Inflammatory macrophage treated with lipopolysaccharide for 4 hours (primary cell): ENCODE measurements at regions not wholly inside any gene's neighbourhood (a gene's known extent, or its start where the extent isn't known, plus 50 kb on each side); places are given as distances from the start of the nearest gene placed in this dataset.

Experiments used
- DNase-seq: peaks from one replicate; pipeline ENCODE4 v3.0.0-alpha.2; 2020

DNA sequence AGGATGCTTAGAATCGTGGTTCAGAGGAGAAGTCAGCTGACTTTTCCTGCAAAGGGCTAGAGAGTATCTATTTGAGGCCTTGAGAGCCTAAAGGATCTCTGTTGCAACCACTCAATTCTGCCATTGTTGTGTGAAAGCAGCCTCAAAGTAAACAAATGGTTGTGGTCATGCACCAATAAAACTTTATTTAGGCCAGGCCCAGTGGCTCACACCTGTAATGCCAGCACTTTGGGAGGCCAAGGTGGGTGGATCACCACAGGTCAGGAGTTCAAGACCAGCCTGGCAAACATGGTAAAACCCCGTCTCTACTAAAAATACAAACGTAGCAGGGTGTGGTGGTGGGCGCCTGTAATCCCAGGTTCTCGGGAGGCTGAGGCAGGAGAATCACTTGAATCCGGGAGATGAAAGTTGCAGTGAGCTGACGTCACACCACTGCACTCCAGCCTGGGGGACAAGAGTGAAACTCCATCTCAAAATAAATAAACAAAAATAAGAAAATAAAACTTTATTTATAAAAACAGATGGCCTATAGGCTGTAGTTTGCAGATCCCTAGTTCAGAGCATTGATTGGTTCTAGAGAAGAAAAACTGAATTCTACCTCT lies 135.9 kb upstream of the KLF4 start:
- DNase-seq, result no peak

- DNase-seq, result no peak
Observed at GRCh38 chr9:107624234-107624948, 134.8 kb upstream of the KLF4 start.

- no peak for DNase-seq
Observed at GRCh38 chr9:107621436-107621835, 131.9 kb upstream of the KLF4 start.

DNA sequence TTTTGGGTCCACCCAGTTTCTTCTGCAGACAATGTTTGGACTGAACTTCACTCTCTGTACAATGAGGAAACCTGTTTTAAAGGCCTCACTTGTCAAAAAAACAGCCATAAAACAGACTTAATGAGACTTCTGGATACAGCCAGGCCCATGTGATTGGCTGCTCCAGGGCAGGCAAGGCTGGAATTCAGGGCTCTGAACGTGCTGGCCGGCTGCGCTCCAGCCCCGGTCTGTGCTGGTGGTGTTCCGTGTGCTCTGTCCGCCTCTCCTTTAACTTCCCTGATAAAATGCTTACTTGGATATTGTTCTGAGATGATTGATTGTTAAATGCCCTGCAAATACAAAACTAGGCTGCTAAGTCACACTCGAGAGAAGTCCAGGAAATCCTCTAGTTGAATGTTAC lies 131.2 kb upstream of the KLF4 start:
- no peak for DNase-seq

GRCh38 chr9:107620236-107620635 lies 130.7 kb upstream of the KLF4 start:
- DNase-seq, result no peak

GRCh38 chr9:107615321-107615720 lies 125.8 kb upstream of the KLF4 start:
- DNase-seq, result peak; percentile 89

- no peak for DNase-seq
Observed at GRCh38 chr9:107614765-107615164, 125.2 kb upstream of the KLF4 start.

- DNase-seq, result no peak
Observed at GRCh38 chr9:107613321-107613720, 123.8 kb upstream of the KLF4 start.

- DNase-seq, result peak; percentile 88
Observed at GRCh38 chr9:107612136-107612535, 122.6 kb upstream of the KLF4 start.

- DNase-seq, result no peak
Observed at GRCh38 chr9:107609547-107609946, 120.0 kb upstream of the KLF4 start.

- no peak for DNase-seq
Observed at GRCh38 chr9:107606149-107606790, 116.7 kb upstream of the KLF4 start.

DNA sequence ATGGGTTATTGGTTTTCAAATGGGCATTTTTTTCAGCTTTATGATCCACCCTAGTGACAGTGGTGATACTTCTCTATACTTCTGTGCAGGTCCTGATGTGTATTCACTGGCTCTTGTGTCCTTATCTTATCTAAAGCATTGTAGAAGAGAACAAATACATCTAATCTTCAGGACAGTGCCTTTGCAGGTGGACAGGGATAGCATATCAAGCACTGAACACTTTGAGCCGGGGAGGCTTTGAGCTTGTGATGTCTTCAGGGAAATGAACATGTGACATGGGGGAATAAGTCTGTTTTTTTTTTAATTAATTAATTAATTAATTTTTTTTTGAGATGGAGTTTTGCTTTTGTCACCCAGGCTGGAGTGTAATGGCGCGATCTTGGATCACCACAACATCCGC lies 115.5 kb upstream of the KLF4 start:
- no peak for DNase-seq

DNA sequence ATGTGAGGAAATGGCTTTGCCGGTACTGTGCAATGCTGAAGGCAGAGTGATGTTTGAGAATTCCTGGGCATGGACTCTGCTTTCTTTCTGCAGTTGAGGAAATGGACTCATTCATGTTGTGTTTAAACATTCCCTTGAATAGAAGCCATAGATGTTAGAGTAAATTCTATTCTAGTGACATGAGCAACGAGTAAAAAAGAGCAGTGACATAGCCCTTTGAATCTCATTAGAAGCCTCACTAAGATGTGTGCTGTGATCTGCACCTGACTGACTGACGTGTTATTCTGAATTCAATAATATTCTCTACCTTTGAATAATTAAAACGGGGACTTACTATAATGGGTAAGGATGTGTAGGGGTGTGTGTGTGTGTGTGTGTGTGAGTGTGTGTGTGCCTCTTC lies 113.7 kb upstream of the KLF4 start:
- DNase-seq, result no peak

GRCh38 chr9:107600060-107600573 lies 110.5 kb upstream of the KLF4 start:
- no peak for DNase-seq

DNA sequence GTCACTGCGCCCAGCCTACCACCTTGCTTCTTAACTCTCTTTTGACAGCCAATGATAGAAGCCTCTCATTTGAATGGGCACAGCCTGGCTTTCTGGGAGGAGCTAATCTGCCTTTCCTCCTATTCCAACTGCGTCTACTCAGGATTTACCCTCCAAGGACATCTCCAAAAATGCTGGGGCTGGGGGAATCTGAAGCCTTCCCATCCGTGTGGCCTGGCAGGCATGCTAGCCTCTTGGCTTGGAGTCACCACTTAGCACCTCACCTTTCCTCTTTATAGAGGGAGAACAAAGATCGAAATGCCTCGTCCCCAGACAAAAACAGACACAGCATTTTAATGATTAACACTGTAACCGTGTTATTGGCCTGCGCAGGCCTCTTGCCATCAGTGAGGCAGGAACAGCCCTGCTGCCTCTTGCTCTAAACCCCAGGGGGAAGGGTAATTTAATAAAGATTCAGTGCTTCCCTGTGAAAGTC lies 108.2 kb upstream of the KLF4 start:
- DNase-seq, result no peak

GRCh38 chr9:107594908-107595530 lies 105.5 kb upstream of the KLF4 start:
- DNase-seq, result peak; percentile 20

DNA sequence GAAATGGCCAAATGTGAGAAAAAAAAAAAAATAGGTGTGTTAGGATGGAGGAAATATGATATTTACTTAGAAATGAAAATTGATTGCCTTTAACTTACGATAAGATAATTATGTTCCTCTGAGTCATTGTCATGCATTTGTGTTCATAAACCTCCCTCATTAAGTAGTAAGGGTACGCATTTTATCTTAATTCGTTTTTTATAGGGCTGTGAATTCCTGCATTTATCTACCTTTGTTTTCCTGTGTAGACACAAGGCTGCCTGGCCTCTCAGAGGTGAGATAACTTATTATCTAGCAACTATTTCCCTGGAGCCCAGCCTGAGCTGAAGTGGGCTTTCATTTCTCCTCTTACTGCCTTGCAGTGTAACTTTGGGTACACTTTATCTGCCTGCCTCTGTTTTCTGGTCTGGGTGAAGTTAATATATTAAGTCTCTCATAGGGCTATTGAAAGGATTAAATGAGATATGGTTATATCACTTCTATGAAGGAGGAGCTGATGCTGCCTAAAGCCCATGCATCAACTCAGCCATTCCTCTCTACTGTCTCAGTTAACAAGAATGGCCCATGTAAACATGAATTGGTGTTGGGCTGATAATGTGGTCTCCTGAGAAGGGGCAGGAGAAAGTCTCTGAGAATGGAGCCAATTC lies 103.8 kb upstream of the KLF4 start:
- no peak for DNase-seq

DNA sequence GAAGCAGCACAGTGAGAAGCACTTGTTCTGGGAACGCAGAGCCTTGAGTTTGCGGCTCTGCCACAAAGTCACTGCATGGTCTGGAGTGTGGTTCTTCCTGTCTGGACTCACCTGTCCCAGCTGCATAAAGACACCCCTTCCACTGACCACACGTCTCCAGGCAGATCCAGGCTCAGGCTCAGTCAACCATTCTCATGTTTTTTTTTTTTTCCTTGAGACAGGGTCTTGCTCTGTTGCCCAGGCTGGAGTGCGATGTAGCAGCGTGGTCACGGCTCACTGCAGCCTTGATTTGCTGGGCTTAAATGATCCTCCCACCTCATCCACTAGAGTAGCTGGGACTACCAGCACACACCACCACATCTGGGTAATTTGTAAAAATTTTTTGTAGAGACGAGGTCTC lies 102.9 kb upstream of the KLF4 start:
- no peak for DNase-seq

GRCh38 chr9:107591781-107592180 lies 102.2 kb upstream of the KLF4 start:
- no peak for DNase-seq

- no peak for DNase-seq
Observed at GRCh38 chr9:107588393-107588792, 98.8 kb upstream of the KLF4 start.

GRCh38 chr9:107587191-107587963 lies 97.8 kb upstream of the KLF4 start:
- DNase-seq, result peak; percentile 49

- no peak for DNase-seq
Observed at GRCh38 chr9:107586493-107586892, 96.9 kb upstream of the KLF4 start.
